Esophagus (tissue), 2 donors: ENCODE measurements at regions not wholly inside any gene's neighbourhood (a gene's known extent, or its start where the extent isn't known, plus 50 kb on each side); places are given as distances from the start of the nearest gene placed in this dataset.

Source experiments
- H3K27ac ChIP-seq, 2 donors: one replicate each; pipeline ENCODE4 v1.5.1; 2013; ENCODE audit warnings: low read depth in 2 of 2, mild to moderate bottlenecking in 2 of 2, inconsistent platforms in 1 of 2, low read length in 1 of 2, moderate library complexity in 1 of 2
- H3K27me3 ChIP-seq, 2 donors: one replicate each; pipeline ENCODE4 v1.6.1; 2013; ENCODE audit warnings: low read length in 2 of 2, control low read depth in 1 of 2, mild to moderate bottlenecking in 1 of 2; ENCODE audit not compliant: insufficient read depth in 2 of 2, control insufficient read depth in 1 of 2
- H3K36me3 ChIP-seq, 2 donors: one replicate each; pipeline ENCODE4 v1.6.1; 2013; ENCODE audit warnings: low read length in 1 of 2; ENCODE audit not compliant: control insufficient read depth in 2 of 2, insufficient read depth in 2 of 2
- H3K4me1 ChIP-seq, 2 donors: one replicate each; pipeline ENCODE4 v1.6.1; 2013; ENCODE audit warnings: low read length in 1 of 2; ENCODE audit not compliant: control insufficient read depth in 2 of 2, insufficient read depth in 2 of 2
- H3K4me3 ChIP-seq, 2 donors: one replicate each; pipeline ENCODE4 v1.5.1; 2013; ENCODE audit warnings: low read length in 2 of 2, mild to moderate bottlenecking in 2 of 2, low read depth in 1 of 2, moderate library complexity in 1 of 2
- H3K9me3 ChIP-seq, 2 donors: one replicate each; pipeline ENCODE4 v1.6.1; 2013; ENCODE audit warnings: mild to moderate bottlenecking in 2 of 2, low read depth in 1 of 2, low read length in 1 of 2, moderate library complexity in 1 of 2; ENCODE audit not compliant: control insufficient read depth in 2 of 2, insufficient read depth in 1 of 2
- WGBS, 2 donors: extraction: QIAGEN DNeasy Blood & Tissue Kit; methylation state at CpG; one replicate each; pipeline ENCODE4 v1.1.7; 2013; 5-methylcytosine and 5-hydroxymethylcytosine counted together
- donor health status: healthy with polysubstance abuse.
- donor health status: Bipolar disorder and iron deficiency.

- H3K36me3 ChIP-seq, result no peaks in the 10 kb centered on the region
- no peaks in the 10 kb centered on the region for H3K9me3 ChIP-seq
- no peak overlapping the region for H3K27ac ChIP-seq
- H3K27me3 ChIP-seq, result no peaks in the 10 kb centered on the region
- H3K4me1 ChIP-seq, result no peaks in the 10 kb centered on the region
- WGBS, 2 donors, result 84% methylated on average over 2 of the region's 2 CpGs
- H3K4me3 ChIP-seq, result no peak overlapping the region
Measured at GRCh38 chr3:16028604-16029003, 145.9 kb upstream of the GALNT15 start.

GRCh38 chr3:16030342-16030741, 144.1 kb upstream of the GALNT15 start:
- Histone ChIP-seq H3K4me1 (no peaks in the 10 kb centered on the region), H3K36me3 (no peaks in the 10 kb centered on the region), H3K9me3 (no peaks in the 10 kb centered on the region), H3K27me3 (no peaks in the 10 kb centered on the region), H3K27ac (no peak overlapping the region), H3K4me3 (no peak overlapping the region)
- 86 to 88% methylated on average over 4 of the region's 4 CpGs for WGBS, 2 donors

GRCh38 chr3:16031434-16031833, 143.0 kb upstream of the GALNT15 start:
- H3K4me3 ChIP-seq, result no peak overlapping the region

GRCh38 chr3:16033889-16034687, 140.4 kb upstream of the GALNT15 start:
- no peaks in the 10 kb centered on the region for H3K27me3 ChIP-seq
- H3K9me3 ChIP-seq, result no peaks in the 10 kb centered on the region
- no peaks in the 10 kb centered on the region for H3K4me1 ChIP-seq
- H3K4me3 ChIP-seq, result no peak overlapping the region
- H3K36me3 ChIP-seq, result no peaks in the 10 kb centered on the region
- H3K27ac ChIP-seq, result no peak overlapping the region
- WGBS, 2 donors, result 73 to 81% methylated on average over 3 of the region's 3 CpGs

More at GRCh38 chr3:16031434-16031833, 143.0 kb upstream of the GALNT15 start:
- no peaks in the 10 kb centered on the region for H3K4me1 ChIP-seq
- H3K27ac ChIP-seq, result no peak overlapping the region
- H3K27me3 ChIP-seq, result no peaks in the 10 kb centered on the region
- no peaks in the 10 kb centered on the region for H3K36me3 ChIP-seq
- no peaks in the 10 kb centered on the region for H3K9me3 ChIP-seq
- WGBS, 2 donors, result 95% methylated on average over 2 of the region's 2 CpGs

GRCh38 chr3:16040991-16041390, 133.5 kb upstream of the GALNT15 start:
- H3K36me3 ChIP-seq, result no peaks in the 10 kb centered on the region
- no peak overlapping the region for H3K27ac ChIP-seq
- WGBS, 2 donors, result 82 to 84% methylated on average over 2 of the region's 2 CpGs
- H3K9me3 ChIP-seq, result no peaks in the 10 kb centered on the region
- no peaks in the 10 kb centered on the region for H3K4me1 ChIP-seq
- no peak overlapping the region for H3K4me3 ChIP-seq
- H3K27me3 ChIP-seq, result no peaks in the 10 kb centered on the region

GRCh38 chr3:16048435-16049318, 125.8 kb upstream of the GALNT15 start:
- H3K9me3 ChIP-seq, result no peaks in the 10 kb centered on the region
- no peak overlapping the region for H3K27ac ChIP-seq
- WGBS, 2 donors, result 8 to 9% methylated on average over 5 of the region's 5 CpGs
- peak overlapping the region in 1 of 2 donors; percentile 25 for H3K4me3 ChIP-seq
- no peaks in the 10 kb centered on the region for H3K27me3 ChIP-seq
- no peaks in the 10 kb centered on the region for H3K36me3 ChIP-seq
- H3K4me1 ChIP-seq, result no peaks in the 10 kb centered on the region

GRCh38 chr3:16050641-16051467, 123.6 kb upstream of the GALNT15 start:
- Histone ChIP-seq H3K27ac (peak overlapping the region in 1 of 2 donors; percentile 14), H3K27me3 (no peaks in the 10 kb centered on the region), H3K4me3 (no peak overlapping the region), H3K4me1 (no peaks in the 10 kb centered on the region), H3K36me3 (no peaks in the 10 kb centered on the region), H3K9me3 (no peaks in the 10 kb centered on the region)
- WGBS, 2 donors, result 72 to 75% methylated on average over 16 of the region's 16 CpGs

GRCh38 chr3:16051691-16052090, 122.8 kb upstream of the GALNT15 start:
- peak overlapping the region in 1 of 2 donors; percentile 14 for H3K27ac ChIP-seq
- H3K36me3 ChIP-seq, result no peaks in the 10 kb centered on the region
- no peaks in the 10 kb centered on the region for H3K4me1 ChIP-seq
- no peaks in the 10 kb centered on the region for H3K27me3 ChIP-seq
- no peaks in the 10 kb centered on the region for H3K9me3 ChIP-seq
- H3K4me3 ChIP-seq, result no peak overlapping the region
- 75 to 79% methylated on average over 4 of the region's 4 CpGs for WGBS, 2 donors

GRCh38 chr3:16052964-16053363, 121.5 kb upstream of the GALNT15 start:
- H3K36me3 ChIP-seq, result no peaks in the 10 kb centered on the region
- H3K27me3 ChIP-seq, result no peaks in the 10 kb centered on the region
- H3K4me1 ChIP-seq, result no peaks in the 10 kb centered on the region
- no peak overlapping the region for H3K4me3 ChIP-seq
- no peaks in the 10 kb centered on the region for H3K9me3 ChIP-seq
- no peak overlapping the region for H3K27ac ChIP-seq
